H9 (cell line): ENCODE measurements at regions not wholly inside any gene's neighbourhood (a gene's known extent, or its start where the extent isn't known, plus 50 kb on each side); places are given as distances from the start of the nearest gene placed in this dataset.

Experiments used
- DNase-seq: peaks from one replicate; pipeline ENCODE4 v3.0.0-alpha.2; 2017
- H2AFZ ChIP-seq: one replicate; pipeline ENCODE4 v1.6.1; 2013; ENCODE audit warnings: mild to moderate bottlenecking, low read length, control low read depth, moderate library complexity
- H2AK5ac ChIP-seq: 2 replicates; pipeline ENCODE4 v1.6.1; 2013; ENCODE audit warnings: low read length, control low read depth, mixed read lengths; ENCODE audit not compliant: insufficient read length
- H2BK120ac ChIP-seq: one replicate; pipeline ENCODE4 v1.6.1; 2013; ENCODE audit warnings: low read depth, mild to moderate bottlenecking, low read length, control low read depth, inconsistent platforms; ENCODE audit not compliant: poor library complexity, severe bottlenecking
- H2BK12ac ChIP-seq: 2 replicates; pipeline ENCODE4 v1.6.1; 2013; ENCODE audit warnings: low read length, control low read depth, mixed read lengths, low read depth; ENCODE audit not compliant: insufficient read length
- H2BK15ac ChIP-seq: 2 replicates; pipeline ENCODE4 v1.6.1; 2013; ENCODE audit warnings: low read depth, low read length, control low read depth
- H2BK20ac ChIP-seq: one replicate; pipeline ENCODE4 v1.6.1; 2013; ENCODE audit warnings: low read depth, mild to moderate bottlenecking, low read length, control low read depth, inconsistent platforms; ENCODE audit not compliant: poor library complexity, severe bottlenecking
- H2BK5ac ChIP-seq: 2 replicates; pipeline ENCODE4 v1.6.1; 2013; ENCODE audit warnings: low read length, control low read depth, mixed read lengths; ENCODE audit not compliant: insufficient read length
- H3K14ac ChIP-seq: 2 replicates; pipeline ENCODE4 v1.6.1; 2013; ENCODE audit warnings: low read length, control low read depth; ENCODE audit not compliant: insufficient read depth
- H3K18ac ChIP-seq: 2 replicates; pipeline ENCODE4 v1.6.1; 2013; ENCODE audit warnings: low read depth, mild to moderate bottlenecking, mixed read lengths, low read length, control low read depth; ENCODE audit not compliant: insufficient read length
- H3K23ac ChIP-seq: 2 replicates; pipeline ENCODE4 v1.6.1; 2013; ENCODE audit warnings: low read length, control low read depth, mixed read lengths, low read depth; ENCODE audit not compliant: insufficient read length
- H3K23me2 ChIP-seq: 2 replicates; pipeline ENCODE4 v1.6.1; 2013; ENCODE audit warnings: low read depth, mild to moderate bottlenecking, mixed read lengths, low read length, control low read depth; ENCODE audit not compliant: insufficient read length, poor library complexity, severe bottlenecking
- H3K27ac ChIP-seq: 2 replicates; pipeline ENCODE4 v1.5.1; 2013; ENCODE audit warnings: low read length, control low read depth, mixed read lengths, low read depth; ENCODE audit not compliant: insufficient read length
- H3K27me3 ChIP-seq: 2 replicates; pipeline ENCODE4 v1.6.1; 2013; ENCODE audit warnings: low read length, control low read depth, inconsistent platforms; ENCODE audit not compliant: insufficient read depth
- H3K4ac ChIP-seq: 2 replicates; pipeline ENCODE4 v1.6.1; 2013; ENCODE audit warnings: low read depth, mild to moderate bottlenecking, control low read depth, inconsistent platforms, low read length, moderate library complexity
- H3K4me1 ChIP-seq: 2 replicates; pipeline ENCODE4 v1.6.1; 2013; ENCODE audit warnings: low read length, control low read depth, inconsistent platforms; ENCODE audit not compliant: insufficient read depth
- H3K4me2 ChIP-seq: 2 replicates; pipeline ENCODE4 v1.6.1; 2013; ENCODE audit warnings: low read length, control low read depth, mixed read lengths; ENCODE audit not compliant: insufficient read length, insufficient read depth
- H3K56ac ChIP-seq: 2 replicates; pipeline ENCODE4 v1.6.1; 2013; ENCODE audit warnings: low read depth, mild to moderate bottlenecking, mixed read lengths, low read length, control low read depth; ENCODE audit not compliant: insufficient read length
- H3K79me1 ChIP-seq: 2 replicates; pipeline ENCODE4 v1.6.1; 2013; ENCODE audit warnings: low read depth, mild to moderate bottlenecking, moderate library complexity, low read length, control low read depth, inconsistent platforms; ENCODE audit not compliant: insufficient read depth, poor library complexity, severe bottlenecking
- H3K79me2 ChIP-seq: 2 replicates; pipeline ENCODE4 v1.6.1; 2013; ENCODE audit warnings: low read length, control low read depth, inconsistent platforms; ENCODE audit not compliant: insufficient read depth
- H3K9ac ChIP-seq: 2 replicates; pipeline ENCODE4 v1.6.1; 2013; ENCODE audit warnings: low read length, control low read depth, mixed read lengths; ENCODE audit not compliant: insufficient read length; ENCODE audit errors: extremely low read depth
- H3K9me3 ChIP-seq: one replicate; pipeline ENCODE4 v1.6.1; 2013; ENCODE audit warnings: low read depth, low read length, inconsistent platforms; ENCODE audit not compliant: control insufficient read depth
- H3T11ph ChIP-seq: one replicate; pipeline ENCODE4 v1.6.1; 2013; ENCODE audit warnings: mild to moderate bottlenecking, low read length, control low read depth, inconsistent platforms
- H4K20me1 ChIP-seq: one replicate; pipeline ENCODE4 v1.6.1; 2013; ENCODE audit not compliant: control insufficient read depth, insufficient read length, insufficient read depth
- H4K5ac ChIP-seq: 2 replicates; pipeline ENCODE4 v1.6.1; 2013; ENCODE audit warnings: low read depth, mild to moderate bottlenecking, mixed read lengths, low read length, control low read depth; ENCODE audit not compliant: insufficient read length
- H4K8ac ChIP-seq: replicated peaks from 2 replicates; pipeline ENCODE4 v1.6.1; 2013; ENCODE audit warnings: low read length, control low read depth, mixed read lengths, low read depth; ENCODE audit not compliant: insufficient read length
- H4K91ac ChIP-seq: 2 replicates; pipeline ENCODE4 v1.6.1; 2013; ENCODE audit warnings: low read depth, mild to moderate bottlenecking, moderate library complexity, mixed read lengths, low read length, control low read depth; ENCODE audit not compliant: insufficient read length
- H3K27ac Mint-ChIP-seq, 3 experiments: 2 replicates in 2 of 3; 3 replicates in 1 of 3; pipeline ENCODE4 v1.8.0; 2020 to 2021; ENCODE audit warnings: mixed read lengths in 3 of 3, mild to moderate bottlenecking in 1 of 3, moderate library complexity in 1 of 3
- H3K27me3 Mint-ChIP-seq: 2 replicates; pipeline ENCODE4 v1.8.0; 2021; ENCODE audit warnings: low read depth, mild to moderate bottlenecking, moderate library complexity, mixed read lengths
- H3K36me3 Mint-ChIP-seq, 3 experiments: 2 replicates in 2 of 3; 3 replicates in 1 of 3; pipeline ENCODE4 v1.8.0; 2020 to 2021; ENCODE audit warnings: low read depth in 3 of 3, mixed read lengths in 3 of 3; ENCODE audit not compliant: insufficient read depth in 1 of 3
- H3K4me1 Mint-ChIP-seq, 2 experiments: 2 replicates each; pipeline ENCODE4 v1.8.0; 2020; ENCODE audit warnings: mixed read lengths in 2 of 2
- H3K4me3 Mint-ChIP-seq, 2 experiments: 2 replicates in 1 of 2; 3 replicates in 1 of 2; pipeline ENCODE4 v1.8.0; 2020 to 2021; ENCODE audit warnings: mild to moderate bottlenecking in 2 of 2, mixed read lengths in 2 of 2, moderate library complexity in 1 of 2
- H3K9me3 Mint-ChIP-seq, 2 experiments: 2 replicates in 1 of 2; 3 replicates in 1 of 2; pipeline ENCODE4 v1.8.0; 2020; ENCODE audit warnings: mild to moderate bottlenecking in 2 of 2, mixed read lengths in 2 of 2, moderate library complexity in 1 of 2
- WGBS: extraction: QIAGEN DNeasy Blood & Tissue Kit; methylation state at CpG from one replicate; pipeline ENCODE4 v1.1.7; 2013; ENCODE audit warnings: missing lambda C conversion rate, low lambda C conversion rate, mixed read lengths; ENCODE audit not compliant: insufficient read length; ENCODE audit errors: extremely low coverage; 5-methylcytosine and 5-hydroxymethylcytosine counted together
- TF ChIP-seq, protein P1 (sequence below): fragments of 200-600 bp; sonication (generic); conservative IDR thresholded peaks from 3 replicates; pipeline ENCODE4 v1.8.0; 2021; ENCODE audit warnings: antibody characterized with exemption, mild to moderate bottlenecking

- H3K9me3 Mint-ChIP-seq, result peaks cover 11 to 21% of the 10 kb centered on the region in 2 experiments
- H3K27ac Mint-ChIP-seq, result no peak overlapping the region
- no peak overlapping the region for H3K27ac ChIP-seq
- no peak overlapping the region for H3K9ac ChIP-seq
- no peak overlapping the region for H3K14ac ChIP-seq
- H2BK120ac ChIP-seq, result no peak overlapping the region
- no peak overlapping the region for H4K8ac ChIP-seq
- H3K23ac ChIP-seq, result no peak overlapping the region
- H3K79me1 ChIP-seq, result no peaks in the 10 kb centered on the region
- H3K4me1 Mint-ChIP-seq, result no peaks in the 10 kb centered on the region
- no peak overlapping the region for H2BK20ac ChIP-seq
- no peak overlapping the region for H3K4ac ChIP-seq
- H4K5ac ChIP-seq, result no peak overlapping the region
- no peak overlapping the region for H3T11ph ChIP-seq
- H3K56ac ChIP-seq, result no peak overlapping the region
- H3K9me3 ChIP-seq, result no peaks in the 10 kb centered on the region
- H3K23me2 ChIP-seq, result no peaks in the 10 kb centered on the region
- H2AK5ac ChIP-seq, result no peak overlapping the region
- no peak overlapping the region for H2BK12ac ChIP-seq
- H3K79me2 ChIP-seq, result no peaks in the 10 kb centered on the region
- no CpG with 5 or more reads among the region's 1 CpG for WGBS
- peaks cover 1% of the 10 kb centered on the region; the same call in 1 of the 2 replicates for H3K27me3 Mint-ChIP-seq
- no peaks in the 10 kb centered on the region for H4K20me1 ChIP-seq
- H3K4me1 ChIP-seq, result no peaks in the 10 kb centered on the region
- no peak overlapping the region for H2BK15ac ChIP-seq
- H4K91ac ChIP-seq, result no peak overlapping the region
- no peak overlapping the region for H2AFZ ChIP-seq
- TF ChIP-seq, protein P1, sequence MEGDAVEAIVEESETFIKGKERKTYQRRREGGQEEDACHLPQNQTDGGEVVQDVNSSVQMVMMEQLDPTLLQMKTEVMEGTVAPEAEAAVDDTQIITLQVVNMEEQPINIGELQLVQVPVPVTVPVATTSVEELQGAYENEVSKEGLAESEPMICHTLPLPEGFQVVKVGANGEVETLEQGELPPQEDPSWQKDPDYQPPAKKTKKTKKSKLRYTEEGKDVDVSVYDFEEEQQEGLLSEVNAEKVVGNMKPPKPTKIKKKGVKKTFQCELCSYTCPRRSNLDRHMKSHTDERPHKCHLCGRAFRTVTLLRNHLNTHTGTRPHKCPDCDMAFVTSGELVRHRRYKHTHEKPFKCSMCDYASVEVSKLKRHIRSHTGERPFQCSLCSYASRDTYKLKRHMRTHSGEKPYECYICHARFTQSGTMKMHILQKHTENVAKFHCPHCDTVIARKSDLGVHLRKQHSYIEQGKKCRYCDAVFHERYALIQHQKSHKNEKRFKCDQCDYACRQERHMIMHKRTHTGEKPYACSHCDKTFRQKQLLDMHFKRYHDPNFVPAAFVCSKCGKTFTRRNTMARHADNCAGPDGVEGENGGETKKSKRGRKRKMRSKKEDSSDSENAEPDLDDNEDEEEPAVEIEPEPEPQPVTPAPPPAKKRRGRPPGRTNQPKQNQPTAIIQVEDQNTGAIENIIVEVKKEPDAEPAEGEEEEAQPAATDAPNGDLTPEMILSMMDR, result no peak
- no peak overlapping the region for H3K4me3 Mint-ChIP-seq
- no peak overlapping the region for H2BK5ac ChIP-seq
- no peak for DNase-seq
- no peak overlapping the region for H3K4me2 ChIP-seq
- no peaks in the 10 kb centered on the region for H3K27me3 ChIP-seq
- peaks cover 0 to 9% (median 5%) of the 10 kb centered on the region in 3 experiments; a peak in 4 of 7 replicates for H3K36me3 Mint-ChIP-seq
- H3K18ac ChIP-seq, result no peak overlapping the region
Observed at GRCh38 chr18:25621144-25621543, 269.2 kb upstream of the ZNF521 start.
